ENCODE measurements at regions not wholly inside any gene's neighbourhood (a gene's known extent, or its start where the extent isn't known, plus 50 kb on each side); places are given as distances from the start of the nearest gene placed in this dataset.

DNA sequence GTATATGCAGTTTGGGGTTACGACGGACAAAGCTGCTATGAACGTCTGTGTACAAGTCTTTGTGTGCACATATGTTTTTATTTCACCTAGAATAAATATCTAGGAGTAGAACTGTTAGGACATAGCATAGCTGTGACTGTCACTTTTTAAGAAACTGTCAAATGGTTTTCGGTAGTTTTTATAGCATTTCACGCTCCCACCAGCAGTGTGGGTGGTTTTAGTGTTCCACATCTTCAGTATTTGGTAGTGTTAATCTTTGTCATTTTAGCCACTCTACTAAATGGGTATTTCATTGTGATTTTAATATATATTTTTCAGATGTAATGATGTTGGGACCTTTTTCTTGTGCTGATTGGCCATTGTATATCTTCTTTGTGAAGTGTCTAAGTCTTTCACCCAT is 109.1 kb upstream of the BCAT1 start:
- peaks cover 0 to 7% of the 10 kb centered on the region in 2 donors for H3K4me1 ChIP-seq (ENCODE audit: control insufficient read depth in 1 of 2, insufficient read depth in 2 of 2, low read length in 2 of 2)
- H3K9ac ChIP-seq (ENCODE audit: low read depth in 1 of 2, low read length in 2 of 2), result no peak overlapping the region
- H3K27ac ChIP-seq (ENCODE audit: low read depth, low read length), result no peak overlapping the region
- H3K36me3 ChIP-seq (ENCODE audit: control insufficient read depth in 1 of 2, insufficient read depth in 2 of 2, low read length in 2 of 2), result no peaks in the 10 kb centered on the region
- no peaks in the 10 kb centered on the region for H3K9me3 ChIP-seq (ENCODE audit: control insufficient read depth in 1 of 2, low read length in 2 of 2)
- no peak overlapping the region for H3K4me3 ChIP-seq (ENCODE audit: low read depth in 1 of 2, low read length in 2 of 2)
- no peaks in the 10 kb centered on the region for H3K27me3 ChIP-seq (ENCODE audit: control insufficient read depth in 1 of 2, insufficient read depth in 2 of 2, low read length in 2 of 2)

DNA sequence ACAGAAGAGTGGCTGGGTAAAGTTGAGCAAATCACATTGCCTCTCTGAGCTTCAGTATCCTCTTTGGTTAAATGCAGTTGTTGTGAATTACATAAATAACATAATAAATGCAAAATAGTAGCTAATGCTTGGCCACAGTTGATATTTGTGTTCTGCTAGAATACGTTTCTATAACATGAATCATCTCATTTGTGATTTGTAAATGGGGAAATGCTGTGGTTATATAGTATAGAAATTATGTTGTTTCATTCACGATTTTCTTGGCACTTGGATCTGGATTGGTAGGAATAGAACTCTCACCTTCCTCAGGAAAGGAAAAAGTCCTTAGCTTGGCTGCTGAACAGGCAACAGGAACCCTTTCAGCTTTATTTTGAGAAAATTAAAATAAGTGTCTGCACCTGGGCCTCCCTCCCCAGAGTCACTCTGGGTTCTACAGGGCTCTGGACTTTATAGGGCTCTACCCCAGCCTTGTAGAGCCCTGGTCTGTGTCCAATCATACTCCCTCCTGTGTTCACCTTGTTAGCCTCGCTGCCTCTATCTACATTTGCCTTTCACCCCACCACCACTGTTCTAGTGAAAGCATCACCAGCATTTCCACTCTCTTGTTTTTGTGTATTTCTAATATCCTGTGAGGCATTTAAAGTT is 107.7 kb upstream of the BCAT1 start:
- H3K4me1 ChIP-seq (ENCODE audit: control insufficient read depth in 1 of 2, insufficient read depth in 2 of 2, low read length in 2 of 2), result peaks cover 0 to 7% of the 10 kb centered on the region in 2 donors
- H3K9me3 ChIP-seq (ENCODE audit: control insufficient read depth in 1 of 2, low read length in 2 of 2), result no peaks in the 10 kb centered on the region
- H3K27me3 ChIP-seq (ENCODE audit: control insufficient read depth in 1 of 2, insufficient read depth in 2 of 2, low read length in 2 of 2), result no peaks in the 10 kb centered on the region
- H3K4me3 ChIP-seq (ENCODE audit: low read depth in 1 of 2, low read length in 2 of 2), result no peak overlapping the region
- H3K36me3 ChIP-seq (ENCODE audit: control insufficient read depth in 1 of 2, insufficient read depth in 2 of 2, low read length in 2 of 2), result no peaks in the 10 kb centered on the region
- no peak overlapping the region for H3K9ac ChIP-seq (ENCODE audit: low read depth in 1 of 2, low read length in 2 of 2)
- no peak overlapping the region for H3K27ac ChIP-seq (ENCODE audit: low read depth, low read length)

DNA sequence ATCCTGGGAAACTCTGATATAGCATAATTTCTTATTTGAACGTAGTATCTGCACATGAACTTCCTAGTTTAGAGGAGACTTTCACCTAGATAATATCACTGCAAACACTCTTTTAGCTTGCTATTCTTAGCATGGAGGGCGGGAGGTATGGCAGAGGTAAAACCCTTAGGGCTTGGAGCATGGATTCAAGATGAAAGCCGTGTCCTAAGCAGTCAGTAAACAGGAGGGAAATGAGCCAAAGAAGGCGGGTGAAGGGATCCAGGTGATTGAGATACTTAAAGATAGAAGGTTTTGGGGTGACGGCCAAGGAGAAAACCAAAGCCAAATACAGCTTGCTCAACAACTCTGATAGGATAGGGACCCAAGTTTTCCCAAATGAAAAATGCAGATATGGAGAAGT is 107.1 kb upstream of the BCAT1 start:
- Histone ChIP-seq H3K36me3 (ENCODE audit: control insufficient read depth in 1 of 2, insufficient read depth in 2 of 2, low read length in 2 of 2) (no peaks in the 10 kb centered on the region), H3K27ac (ENCODE audit: low read depth, low read length) (no peak overlapping the region), H3K27me3 (ENCODE audit: control insufficient read depth in 1 of 2, insufficient read depth in 2 of 2, low read length in 2 of 2) (no peaks in the 10 kb centered on the region), H3K4me1 (ENCODE audit: control insufficient read depth in 1 of 2, insufficient read depth in 2 of 2, low read length in 2 of 2) (peaks cover 0 to 7% of the 10 kb centered on the region in 2 donors), H3K9ac (ENCODE audit: low read depth in 1 of 2, low read length in 2 of 2) (peak overlapping the region in 1 of 2 donors; percentile 38), H3K9me3 (ENCODE audit: control insufficient read depth in 1 of 2, low read length in 2 of 2) (no peaks in the 10 kb centered on the region), H3K4me3 (ENCODE audit: low read depth in 1 of 2, low read length in 2 of 2) (no peak overlapping the region)

DNA sequence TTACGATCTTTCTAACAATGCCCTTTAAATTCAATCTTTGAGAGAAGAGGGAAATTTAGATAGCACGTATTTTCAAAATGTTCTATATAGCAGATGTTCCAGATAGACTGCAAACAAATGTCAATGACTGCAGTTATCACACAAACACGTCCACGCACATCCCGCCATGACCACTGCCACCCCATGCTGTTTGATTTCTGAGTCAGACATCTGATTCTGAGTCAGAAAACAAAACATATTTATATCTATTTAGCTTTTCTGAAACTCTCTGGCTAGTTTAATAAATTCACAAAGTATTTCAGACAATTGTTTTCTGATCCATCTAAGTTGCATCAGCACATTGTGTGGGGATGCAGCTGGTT is 105.9 kb upstream of the BCAT1 start:
- Histone ChIP-seq H3K9ac (ENCODE audit: low read depth in 1 of 2, low read length in 2 of 2) (peak overlapping the region in 1 of 2 donors; percentile 16), H3K9me3 (ENCODE audit: control insufficient read depth in 1 of 2, low read length in 2 of 2) (no peaks in the 10 kb centered on the region), H3K36me3 (ENCODE audit: control insufficient read depth in 1 of 2, insufficient read depth in 2 of 2, low read length in 2 of 2) (no peaks in the 10 kb centered on the region), H3K4me3 (ENCODE audit: low read depth in 1 of 2, low read length in 2 of 2) (peak overlapping the region; percentile 59 to 63), H3K27me3 (ENCODE audit: control insufficient read depth in 1 of 2, insufficient read depth in 2 of 2, low read length in 2 of 2) (no peaks in the 10 kb centered on the region), H3K4me1 (ENCODE audit: control insufficient read depth in 1 of 2, insufficient read depth in 2 of 2, low read length in 2 of 2) (peaks cover 0 to 7% of the 10 kb centered on the region in 2 donors), H3K27ac (ENCODE audit: low read depth, low read length) (no peak overlapping the region)

DNA sequence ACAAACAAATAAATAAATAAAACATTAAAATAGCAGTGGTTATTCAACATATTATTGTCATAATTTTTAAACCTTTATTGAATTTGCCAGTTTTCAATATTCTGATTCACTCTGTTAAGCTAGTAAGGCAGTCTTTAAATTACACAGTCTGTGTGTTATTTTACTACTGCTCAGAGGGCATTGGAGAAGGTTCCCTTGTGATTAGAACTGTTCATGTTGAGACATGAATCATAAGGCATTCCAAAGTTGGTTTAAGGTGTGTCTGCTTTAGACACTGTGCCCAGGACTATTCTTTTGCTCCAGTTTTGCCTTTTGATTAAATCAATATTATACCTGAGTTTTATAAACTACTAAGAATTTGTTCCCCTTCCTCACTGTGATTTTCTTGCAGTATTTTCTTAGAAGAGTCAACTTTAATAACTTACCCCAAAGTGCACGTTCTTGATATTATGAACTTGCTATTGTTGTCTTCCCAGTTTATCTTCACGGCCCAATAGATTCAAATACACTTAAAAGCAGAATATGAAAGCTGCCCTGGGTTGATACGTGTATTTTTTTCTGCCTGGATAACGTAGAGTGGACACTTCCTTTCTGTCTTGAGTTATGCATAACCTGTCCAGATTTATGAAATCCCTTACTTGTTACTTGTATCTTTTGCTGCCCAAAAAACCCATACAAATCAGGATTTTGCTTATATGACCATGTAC is 105.3 kb upstream of the BCAT1 start:
- H3K9me3 ChIP-seq (ENCODE audit: control insufficient read depth in 1 of 2, low read length in 2 of 2), result no peaks in the 10 kb centered on the region
- no peaks in the 10 kb centered on the region for H3K36me3 ChIP-seq (ENCODE audit: control insufficient read depth in 1 of 2, insufficient read depth in 2 of 2, low read length in 2 of 2)
- H3K4me1 ChIP-seq (ENCODE audit: control insufficient read depth in 1 of 2, insufficient read depth in 2 of 2, low read length in 2 of 2), result peaks cover 0 to 7% of the 10 kb centered on the region in 2 donors
- H3K27me3 ChIP-seq (ENCODE audit: control insufficient read depth in 1 of 2, insufficient read depth in 2 of 2, low read length in 2 of 2), result no peaks in the 10 kb centered on the region
- peak overlapping the region; percentile 59 to 63 for H3K4me3 ChIP-seq (ENCODE audit: low read depth in 1 of 2, low read length in 2 of 2)
- H3K27ac ChIP-seq (ENCODE audit: low read depth, low read length), result no peak overlapping the region
- peak overlapping the region in 1 of 2 donors; percentile 16 for H3K9ac ChIP-seq (ENCODE audit: low read depth in 1 of 2, low read length in 2 of 2)

DNA sequence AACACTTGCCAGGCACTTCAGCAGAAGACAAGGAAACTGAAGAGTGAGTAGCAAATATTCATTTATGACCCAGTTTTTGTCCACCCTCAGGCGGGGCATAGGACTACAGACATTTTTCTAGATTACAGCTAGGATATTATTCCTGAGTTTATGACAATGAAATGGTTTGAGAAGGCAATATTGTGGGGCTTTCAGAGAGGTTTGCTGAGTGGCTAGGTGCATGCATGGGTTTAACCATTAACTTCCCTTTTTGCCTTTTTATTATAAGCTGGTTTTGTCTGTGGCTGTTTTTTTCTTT is 104.0 kb upstream of the BCAT1 start:
- H3K4me1 ChIP-seq (ENCODE audit: control insufficient read depth in 1 of 2, insufficient read depth in 2 of 2, low read length in 2 of 2), result peaks cover 0 to 7% of the 10 kb centered on the region in 2 donors
- H3K9me3 ChIP-seq (ENCODE audit: control insufficient read depth in 1 of 2, low read length in 2 of 2), result no peaks in the 10 kb centered on the region
- H3K36me3 ChIP-seq (ENCODE audit: control insufficient read depth in 1 of 2, insufficient read depth in 2 of 2, low read length in 2 of 2), result no peaks in the 10 kb centered on the region
- H3K4me3 ChIP-seq (ENCODE audit: low read depth in 1 of 2, low read length in 2 of 2), result peak overlapping the region; percentile 43 to 68
- peak overlapping the region in 1 of 2 donors; percentile 69 for H3K9ac ChIP-seq (ENCODE audit: low read depth in 1 of 2, low read length in 2 of 2)
- H3K27ac ChIP-seq (ENCODE audit: low read depth, low read length), result peak overlapping the region; percentile 38
- no peaks in the 10 kb centered on the region for H3K27me3 ChIP-seq (ENCODE audit: control insufficient read depth in 1 of 2, insufficient read depth in 2 of 2, low read length in 2 of 2)

DNA sequence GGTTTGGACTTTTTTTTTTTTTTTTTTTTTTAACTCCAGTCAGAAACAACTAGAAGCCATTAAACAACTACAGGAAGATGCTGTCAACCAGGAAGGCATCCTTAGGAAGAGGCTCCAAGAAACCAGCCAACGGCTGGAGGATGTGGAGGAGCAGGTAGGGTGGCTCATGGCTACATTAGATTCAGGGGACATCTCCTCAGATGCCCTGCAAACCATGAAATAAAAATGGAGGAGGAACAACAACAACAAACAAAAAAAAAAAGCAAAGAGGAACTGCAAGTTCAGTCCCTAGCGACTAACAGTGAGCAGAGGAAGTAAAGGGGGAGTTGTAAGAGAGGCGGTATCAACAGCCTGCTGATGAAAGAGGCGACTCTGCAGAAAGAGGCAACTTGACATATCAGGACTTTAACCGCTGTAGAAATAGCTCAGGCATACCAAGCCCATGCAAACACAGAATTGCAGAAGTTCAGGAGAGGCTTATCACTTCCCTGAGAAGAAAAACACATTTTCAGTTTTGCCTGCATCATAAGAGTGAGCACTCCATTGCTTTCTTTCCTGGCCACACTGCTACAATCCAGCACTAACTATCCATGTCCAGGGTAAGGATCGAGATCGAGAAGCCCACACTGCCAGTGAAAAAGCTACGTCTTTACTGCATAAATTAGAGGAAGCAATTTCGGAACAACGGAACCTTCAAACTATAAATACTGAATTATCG is 103.5 kb upstream of the BCAT1 start:
- Histone ChIP-seq H3K4me3 (ENCODE audit: low read depth in 1 of 2, low read length in 2 of 2) (peak overlapping the region; percentile 43 to 68), H3K27me3 (ENCODE audit: control insufficient read depth in 1 of 2, insufficient read depth in 2 of 2, low read length in 2 of 2) (no peaks in the 10 kb centered on the region), H3K9ac (ENCODE audit: low read depth in 1 of 2, low read length in 2 of 2) (peak overlapping the region in 1 of 2 donors; percentile 69), H3K9me3 (ENCODE audit: control insufficient read depth in 1 of 2, low read length in 2 of 2) (no peaks in the 10 kb centered on the region), H3K27ac (ENCODE audit: low read depth, low read length) (peak overlapping the region; percentile 38), H3K4me1 (ENCODE audit: control insufficient read depth in 1 of 2, insufficient read depth in 2 of 2, low read length in 2 of 2) (peaks cover 0 to 7% of the 10 kb centered on the region in 2 donors), H3K36me3 (ENCODE audit: control insufficient read depth in 1 of 2, insufficient read depth in 2 of 2, low read length in 2 of 2) (no peaks in the 10 kb centered on the region)

DNA sequence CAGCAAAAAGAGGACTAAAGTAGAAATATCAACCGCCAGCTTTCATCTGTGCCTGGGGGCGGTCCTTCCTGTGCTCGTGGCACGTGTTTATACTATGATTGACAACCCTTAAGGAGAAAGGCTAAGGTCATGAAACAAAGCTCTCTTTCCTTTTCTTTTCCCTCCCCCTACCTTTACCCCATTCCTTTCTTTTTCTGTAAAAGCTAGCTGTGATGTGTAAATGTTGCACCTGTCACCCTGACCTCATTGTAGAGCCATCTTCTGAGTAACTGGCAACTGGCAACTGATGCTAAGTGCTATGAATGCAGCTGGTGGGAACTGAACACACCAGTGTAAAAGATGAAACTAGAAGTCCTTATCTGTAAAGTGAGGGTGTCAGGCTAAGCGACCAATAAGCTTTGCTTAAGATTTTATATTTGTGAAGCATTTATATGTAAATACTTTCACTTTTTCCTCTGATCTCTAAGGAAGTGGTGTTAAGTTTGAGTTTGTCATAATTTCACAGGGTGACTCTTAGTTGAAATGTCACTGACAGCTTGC is 102.8 kb upstream of the BCAT1 start:
- Histone ChIP-seq H3K9ac (ENCODE audit: low read depth in 1 of 2, low read length in 2 of 2) (no peak overlapping the region), H3K27me3 (ENCODE audit: control insufficient read depth in 1 of 2, insufficient read depth in 2 of 2, low read length in 2 of 2) (no peaks in the 10 kb centered on the region), H3K4me1 (ENCODE audit: control insufficient read depth in 1 of 2, insufficient read depth in 2 of 2, low read length in 2 of 2) (peaks cover 0 to 7% of the 10 kb centered on the region in 2 donors), H3K4me3 (ENCODE audit: low read depth in 1 of 2, low read length in 2 of 2) (peak overlapping the region; percentile 12 to 43), H3K36me3 (ENCODE audit: control insufficient read depth in 1 of 2, insufficient read depth in 2 of 2, low read length in 2 of 2) (no peaks in the 10 kb centered on the region), H3K27ac (ENCODE audit: low read depth, low read length) (peak overlapping the region; percentile 36), H3K9me3 (ENCODE audit: control insufficient read depth in 1 of 2, low read length in 2 of 2) (peaks cover 2 to 5% of the 10 kb centered on the region in 2 donors)

DNA sequence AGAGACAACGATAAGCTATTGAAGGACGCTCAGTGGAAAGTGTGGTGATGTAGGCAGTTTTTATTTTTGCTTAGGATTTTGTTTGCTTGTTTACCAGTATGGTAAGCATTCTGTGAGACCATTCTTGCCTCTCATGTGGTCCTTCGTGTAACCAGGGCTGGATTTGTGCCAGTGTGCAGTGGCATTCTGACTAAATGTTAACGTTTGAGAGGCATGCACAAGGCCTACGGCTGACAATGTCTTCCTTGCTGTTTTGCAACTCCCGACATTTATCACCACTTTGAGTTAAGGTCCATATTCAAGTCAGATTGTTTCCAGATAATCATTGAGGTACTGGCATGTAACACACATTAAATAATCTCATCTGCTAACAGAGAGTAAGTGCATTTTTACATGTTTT is 102.3 kb upstream of the BCAT1 start:
- Histone ChIP-seq H3K9me3 (ENCODE audit: control insufficient read depth in 1 of 2, low read length in 2 of 2) (peaks cover 2 to 6% of the 10 kb centered on the region in 2 donors), H3K27ac (ENCODE audit: low read depth, low read length) (no peak overlapping the region), H3K4me1 (ENCODE audit: control insufficient read depth in 1 of 2, insufficient read depth in 2 of 2, low read length in 2 of 2) (peaks cover 0 to 4% of the 10 kb centered on the region in 2 donors), H3K36me3 (ENCODE audit: control insufficient read depth in 1 of 2, insufficient read depth in 2 of 2, low read length in 2 of 2) (no peaks in the 10 kb centered on the region), H3K9ac (ENCODE audit: low read depth in 1 of 2, low read length in 2 of 2) (no peak overlapping the region), H3K27me3 (ENCODE audit: control insufficient read depth in 1 of 2, insufficient read depth in 2 of 2, low read length in 2 of 2) (no peaks in the 10 kb centered on the region), H3K4me3 (ENCODE audit: low read depth in 1 of 2, low read length in 2 of 2) (peak overlapping the region in 1 of 2 donors; percentile 12)

DNA sequence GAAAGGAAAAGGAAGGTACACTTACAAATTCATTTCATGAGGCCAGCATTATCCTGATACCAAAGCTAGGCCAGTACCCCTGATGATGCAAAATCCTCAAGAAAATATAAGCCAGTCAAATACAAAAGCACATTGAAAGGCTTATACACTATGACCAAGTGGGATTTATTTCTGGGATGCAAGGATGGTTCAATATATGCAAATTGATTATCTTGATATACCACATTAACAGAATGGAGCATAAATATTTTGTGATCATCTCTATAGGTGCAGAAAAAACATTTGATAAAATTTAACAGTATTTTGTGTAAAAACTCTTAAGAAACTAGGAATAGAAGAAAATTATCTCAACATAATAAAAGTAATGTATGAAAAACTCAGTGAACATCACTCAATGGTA is 97.0 kb upstream of the BCAT1 start:
- Histone ChIP-seq H3K9ac (ENCODE audit: low read depth in 1 of 2, low read length in 2 of 2) (no peak overlapping the region), H3K4me3 (ENCODE audit: low read depth in 1 of 2, low read length in 2 of 2) (no peak overlapping the region), H3K9me3 (ENCODE audit: control insufficient read depth in 1 of 2, low read length in 2 of 2) (peaks cover 2 to 6% of the 10 kb centered on the region in 2 donors), H3K4me1 (ENCODE audit: control insufficient read depth in 1 of 2, insufficient read depth in 2 of 2, low read length in 2 of 2) (no peaks in the 10 kb centered on the region), H3K27me3 (ENCODE audit: control insufficient read depth in 1 of 2, insufficient read depth in 2 of 2, low read length in 2 of 2) (no peaks in the 10 kb centered on the region), H3K27ac (ENCODE audit: low read depth, low read length) (no peak overlapping the region), H3K36me3 (ENCODE audit: control insufficient read depth in 1 of 2, insufficient read depth in 2 of 2, low read length in 2 of 2) (no peaks in the 10 kb centered on the region)
